Muscle of arm (tissue), 1 donor: ENCODE measurements at regions not wholly inside any gene's neighbourhood (a gene's known extent, or its start where the extent isn't known, plus 50 kb on each side); places are given as distances from the start of the nearest gene placed in this dataset.
"Not testable (repeated sequence)": the region's sequence is repeated elsewhere in the genome, so short reads cannot be mapped to it uniquely, and the experiment has no call there.

Experiments used
- DNase-seq: peaks from one replicate; pipeline ENCODE4 v3.0.0-alpha.2; 2013

DNA sequence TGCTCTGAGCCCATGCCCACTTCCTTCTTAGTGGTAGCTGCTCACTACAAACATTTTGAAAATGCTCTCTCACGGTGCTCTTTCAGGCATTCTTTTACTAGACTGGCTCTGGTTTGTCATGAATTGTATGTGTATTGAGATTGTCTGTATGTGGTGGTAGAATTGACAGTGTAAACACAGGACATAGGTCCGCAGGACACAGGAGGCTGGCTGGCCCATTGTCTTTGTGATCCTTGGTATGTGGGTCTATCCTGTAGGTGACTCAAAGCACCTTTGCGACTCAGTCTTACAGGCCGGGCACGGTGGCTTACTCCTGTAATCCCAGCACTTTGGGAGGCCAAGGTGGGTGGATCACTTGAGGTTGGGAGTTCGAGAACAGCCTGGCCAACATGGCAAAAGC lies 250.9 kb downstream of the C12orf75 start:
- no peak for DNase-seq

GRCh38 chr12:105585107-105585506 lies 254.6 kb downstream of the C12orf75 start:
- no peak for DNase-seq

- DNase-seq = no peak
Measured at GRCh38 chr12:105587237-105587636, 256.7 kb downstream of the C12orf75 start.

- DNase-seq = no peak
Measured at GRCh38 chr12:105588106-105588505, 257.6 kb downstream of the C12orf75 start.

DNA sequence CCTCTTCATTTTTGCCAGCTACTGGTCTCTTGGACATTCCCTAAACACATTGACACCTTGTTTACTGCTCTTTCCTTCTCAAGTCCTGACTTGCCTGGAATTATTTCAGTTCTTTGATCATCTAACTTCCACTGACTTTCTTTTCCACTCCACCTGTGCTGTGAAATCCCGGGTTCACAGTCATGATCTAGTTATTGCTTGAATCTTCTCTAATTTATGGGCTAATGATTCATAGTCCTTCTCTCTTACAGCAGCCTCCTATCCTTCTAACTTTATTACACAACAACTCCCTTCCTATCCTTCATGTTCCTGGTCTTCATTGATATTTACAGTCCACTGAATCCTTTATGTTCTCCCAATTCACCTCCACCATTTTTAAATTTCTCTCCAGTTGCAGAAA lies 260.1 kb downstream of the C12orf75 start:
- no peak for DNase-seq

- no peak for DNase-seq
Measured at GRCh38 chr12:105595440-105595839, 264.9 kb downstream of the C12orf75 start.

- DNase-seq = no peak
Measured at GRCh38 chr12:105596731-105597130, 266.2 kb downstream of the C12orf75 start.

GRCh38 chr12:105598031-105598430 lies 267.5 kb downstream of the C12orf75 start:
- no peak for DNase-seq

DNA sequence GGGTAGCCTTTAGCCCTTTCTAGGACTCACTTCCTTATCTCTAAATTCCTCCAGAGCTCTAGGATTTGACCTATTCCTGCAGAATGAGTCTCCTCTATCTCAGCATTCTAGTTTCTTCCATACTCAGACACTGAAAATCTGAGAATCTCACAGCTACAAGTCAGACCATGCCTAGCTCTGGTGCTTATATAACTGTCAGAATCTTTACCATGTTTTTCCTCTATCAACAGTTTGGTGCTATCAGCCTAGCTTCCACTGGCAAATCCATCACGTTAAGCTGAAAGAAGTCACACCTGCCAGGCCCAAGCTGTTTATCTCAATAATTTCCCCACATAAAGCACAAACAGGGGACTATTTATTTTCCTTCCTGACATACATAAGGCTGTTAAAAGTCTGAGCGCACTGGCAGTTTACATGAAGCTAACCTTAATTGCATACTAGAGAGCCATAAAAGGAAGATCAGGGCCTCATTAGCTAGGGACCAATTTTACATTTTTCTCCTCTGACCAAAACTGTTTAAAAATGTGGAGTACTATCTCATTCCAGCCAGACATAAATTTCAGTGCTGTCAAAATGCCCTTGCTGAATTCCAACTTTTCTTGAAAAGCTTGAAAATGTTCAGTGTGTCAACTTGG lies 270.5 kb downstream of the C12orf75 start:
- DNase-seq = peak; percentile 16

- DNase-seq = not testable (repeated sequence)
Measured at GRCh38 chr12:105602312-105602711, 271.8 kb downstream of the C12orf75 start.

DNA sequence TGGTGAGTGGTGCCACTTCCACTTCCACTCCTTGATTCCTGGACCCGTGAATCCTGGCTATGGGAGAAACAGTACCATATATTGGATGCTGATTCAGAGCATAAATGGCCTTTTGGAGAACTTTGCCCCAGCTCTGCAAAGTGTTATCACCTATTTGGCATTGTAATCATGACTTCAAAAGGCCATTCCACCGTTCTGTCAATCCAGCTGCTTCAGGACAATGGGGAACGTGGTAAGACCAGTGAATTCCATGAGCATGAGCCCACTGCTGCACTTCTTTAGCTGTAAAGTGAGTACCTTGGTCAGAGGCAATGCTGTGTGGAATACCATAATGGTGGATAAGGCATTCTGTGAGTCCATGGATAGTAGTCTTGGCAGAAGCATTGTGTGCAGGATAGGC lies 273.8 kb downstream of the C12orf75 start:
- DNase-seq = not testable (repeated sequence)

- DNase-seq = not testable (repeated sequence)
Measured at GRCh38 chr12:105606613-105607012, 276.1 kb downstream of the C12orf75 start.

DNA sequence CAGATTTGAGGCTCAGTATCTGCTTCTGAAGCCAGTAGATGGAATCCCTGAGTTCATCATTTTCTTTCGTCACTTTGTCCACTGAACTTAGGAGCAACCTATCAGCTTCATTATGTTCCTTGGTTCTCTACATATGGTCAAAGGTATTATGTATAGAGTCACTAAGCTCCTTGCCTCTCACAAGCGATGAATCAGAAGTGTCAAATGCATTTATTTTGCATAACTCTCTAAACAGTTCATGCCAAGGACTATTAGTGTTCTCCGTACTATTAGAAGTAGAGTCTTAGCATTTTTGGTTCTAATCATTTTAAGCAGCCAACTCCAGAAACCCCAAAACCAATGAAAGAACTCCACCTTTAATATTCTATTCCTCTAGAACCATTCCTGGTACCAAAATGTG lies 278.5 kb downstream of the C12orf75 start:
- not testable (repeated sequence) for DNase-seq

DNA sequence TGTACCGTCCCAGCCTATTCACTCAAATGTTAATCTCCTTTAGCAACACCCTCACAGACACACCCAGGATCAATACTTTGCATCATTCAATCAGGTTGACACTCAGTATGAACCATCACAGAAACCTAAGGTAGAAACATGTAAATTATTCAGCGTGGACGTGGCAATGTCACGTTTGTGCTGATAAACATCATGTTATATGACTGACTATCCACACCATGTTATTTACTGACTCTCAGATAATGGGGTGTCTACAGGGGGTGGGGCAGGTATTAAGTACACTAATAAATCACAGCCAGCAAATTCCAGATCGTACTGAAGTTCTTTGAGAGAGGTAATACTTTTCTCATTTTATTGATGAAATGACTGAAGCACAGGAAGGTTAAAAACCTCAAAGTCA lies 280.0 kb downstream of the C12orf75 start:
- no peak for DNase-seq

DNA sequence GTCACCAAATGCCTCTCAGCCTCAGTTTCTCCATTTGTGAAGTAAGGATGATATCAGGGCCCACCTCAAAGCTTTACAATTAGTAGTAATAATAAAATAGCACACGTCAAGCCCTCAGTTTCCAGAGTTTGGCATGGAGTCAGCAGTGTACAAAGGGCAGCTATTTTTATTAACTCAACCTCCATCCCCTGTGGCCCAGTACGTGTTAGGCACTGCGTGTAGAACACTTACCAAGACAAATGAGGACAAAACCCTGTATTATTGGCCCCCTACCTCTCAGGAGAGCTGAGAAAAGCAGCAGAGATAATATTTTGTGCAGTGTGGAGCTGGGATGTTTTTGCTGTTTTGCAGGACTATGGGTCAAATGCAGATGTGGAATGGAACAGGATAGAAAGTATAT lies 280.8 kb downstream of the C12orf75 start:
- no peak for DNase-seq

DNA sequence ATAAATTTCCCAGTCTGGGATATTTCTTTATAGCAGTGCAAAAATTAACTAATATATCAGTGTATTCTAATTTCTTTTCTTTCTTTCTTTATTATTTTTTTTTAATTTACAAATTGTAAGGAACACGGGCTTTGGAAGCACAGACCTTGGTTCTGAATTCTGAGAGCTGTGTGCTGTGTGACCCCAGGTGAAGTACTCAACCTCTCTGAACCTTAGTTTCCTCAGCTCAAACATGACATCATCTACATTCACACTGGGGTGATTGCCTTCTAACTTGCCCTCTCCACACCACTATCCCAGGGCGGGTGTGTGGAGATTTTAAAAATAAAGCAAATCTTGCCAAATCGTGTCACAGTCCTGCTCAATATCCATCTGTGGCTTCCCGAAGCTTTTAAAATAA lies 282.8 kb downstream of the C12orf75 start:
- no peak for DNase-seq

DNA sequence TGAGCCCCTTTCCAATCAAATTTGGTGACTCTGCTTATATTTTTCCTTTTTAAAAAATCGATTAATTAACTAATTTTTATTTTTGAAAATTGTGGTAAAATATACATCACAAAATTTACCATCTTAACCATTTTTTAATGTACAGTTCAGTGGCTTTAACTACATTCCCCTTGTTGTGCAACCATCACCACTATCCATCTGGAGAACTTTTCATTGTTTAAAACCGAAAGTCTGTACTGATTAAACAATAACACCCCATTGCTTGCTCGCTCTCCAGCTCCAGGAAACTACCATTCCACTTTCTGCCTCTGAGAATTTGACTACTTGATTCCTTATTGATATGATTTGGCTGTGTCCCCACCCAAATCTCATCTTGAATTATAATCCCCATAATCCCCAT lies 283.4 kb downstream of the C12orf75 start:
- DNase-seq = no peak

DNA sequence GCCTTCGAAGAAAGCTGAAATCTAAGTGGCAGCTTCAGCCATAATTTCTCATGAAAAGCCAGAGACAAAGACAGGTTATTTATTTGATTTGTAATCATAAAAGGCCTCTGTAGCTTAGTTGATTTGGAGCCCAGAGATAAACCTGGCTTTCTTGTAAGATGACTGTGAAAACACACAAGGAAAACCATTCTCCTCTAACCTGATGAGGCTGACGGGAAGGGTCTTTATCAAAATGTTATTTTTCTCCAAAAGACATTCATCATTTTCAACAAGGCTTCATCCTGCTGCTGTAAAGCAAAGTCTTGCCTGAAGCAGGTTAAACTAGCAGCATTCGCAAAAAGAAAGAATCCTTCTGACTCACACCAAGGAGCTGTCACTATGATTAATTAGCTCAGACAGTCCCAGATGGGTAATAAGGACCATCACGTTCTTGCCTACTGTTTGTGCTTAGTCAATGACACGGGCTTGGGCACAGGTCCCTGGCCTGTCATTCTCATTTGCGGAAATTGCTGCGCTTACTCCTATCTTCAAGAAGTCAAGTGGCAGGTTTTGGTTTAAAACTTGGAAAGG lies 286.6 kb downstream of the C12orf75 start:
- DNase-seq = no peak

DNA sequence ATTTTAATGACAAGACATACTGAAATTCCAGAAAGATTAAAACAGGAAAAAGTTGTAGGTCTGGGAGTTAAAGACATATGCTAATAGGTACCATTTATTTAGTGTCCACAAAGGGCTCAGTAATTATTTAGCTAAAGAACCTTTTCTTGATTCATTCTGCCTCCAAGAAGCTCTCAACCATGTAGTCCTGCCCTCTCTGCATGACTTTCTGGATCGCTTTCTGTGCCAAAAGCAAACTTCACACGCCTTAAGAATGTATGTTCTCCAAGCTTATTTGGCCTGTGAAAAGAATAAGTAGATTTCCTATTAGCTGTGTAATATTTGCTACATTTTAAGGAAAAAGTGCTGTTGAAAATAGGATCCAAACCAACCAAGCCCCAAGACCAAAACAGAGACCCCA lies 291.7 kb downstream of the C12orf75 start:
- no peak for DNase-seq

- no peak for DNase-seq
Measured at GRCh38 chr12:105622846-105623736, 292.6 kb downstream of the C12orf75 start.

DNA sequence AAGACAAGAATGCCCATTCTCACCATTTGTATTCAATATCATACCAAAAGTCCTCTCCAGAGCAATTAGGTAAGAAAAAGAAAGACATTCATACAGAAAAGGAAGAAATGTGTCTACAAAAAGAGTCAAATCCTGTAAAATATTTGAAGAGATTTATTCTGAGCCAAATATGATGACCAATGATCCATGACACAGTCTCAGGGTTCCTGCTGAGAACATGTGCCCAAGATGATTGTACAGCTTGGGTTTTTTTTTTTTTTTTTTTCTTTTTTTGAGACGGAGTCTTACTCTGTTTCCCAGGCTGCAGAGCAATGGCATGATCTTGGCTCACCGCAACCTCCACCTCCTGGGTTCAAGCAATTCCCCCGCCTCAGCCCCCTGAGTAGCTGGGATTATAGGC lies 296.2 kb downstream of the C12orf75 start:
- no peak for DNase-seq

GRCh38 chr12:105637470-105637869 lies 307.0 kb downstream of the C12orf75 start:
- no peak for DNase-seq

DNA sequence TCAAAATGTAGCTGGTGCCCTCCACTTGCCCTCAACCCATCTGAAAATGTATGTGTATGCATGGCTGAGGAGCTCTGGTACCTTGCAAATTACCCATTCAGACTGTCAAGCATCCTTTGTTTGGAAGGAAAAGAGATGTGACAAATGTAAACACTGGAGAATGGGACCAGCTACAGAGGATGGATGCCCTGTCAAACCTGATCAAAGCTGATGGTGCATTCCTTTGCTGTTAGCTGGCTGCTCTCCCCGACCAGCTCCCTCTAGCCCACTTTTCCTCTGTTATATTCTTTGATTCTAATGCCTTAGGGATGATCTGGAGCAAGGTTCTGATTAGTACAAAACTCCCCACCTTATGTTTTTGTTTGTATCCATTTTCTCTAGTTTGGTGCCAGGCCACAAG lies 310.3 kb downstream of the C12orf75 start:
- DNase-seq = no peak
